Gastroesophageal sphincter (tissue), 3 donors: ENCODE measurements at regions not wholly inside any gene's neighbourhood (a gene's known extent, or its start where the extent isn't known, plus 50 kb on each side); places are given as distances from the start of the nearest gene placed in this dataset.
"Not testable (repeated sequence)": the region's sequence is repeated elsewhere in the genome, so short reads cannot be mapped to it uniquely, and the experiment has no call there.

Experiments
- EP300 ChIP-seq: sonication (generic); formaldehyde crosslinking; IDR thresholded peaks from one replicate; pipeline ENCODE4 v1.6.1; 2017; ENCODE audit warnings: antibody characterized with exemption, mild to moderate bottlenecking
- POLR2A ChIP-seq, 2 donors: fragments of 450-650 bp; IDR thresholded peaks; one replicate each; pipeline ENCODE4 v1.6.1; 2017; ENCODE audit warnings: antibody characterized with exemption in 2 of 2, mild to moderate bottlenecking in 2 of 2, moderate library complexity in 1 of 2
- TF ChIP-seq, protein P1 (sequence below), 4 experiments: fragments of 200-600 bp in 2 of 4; fragments of 450-650 bp in 2 of 4; sonication (generic) in 1 of 4; IDR thresholded peaks; one replicate each; pipeline ENCODE4 v1.5.1; 2017 to 2019; ENCODE audit warnings: antibody characterized with exemption in 4 of 4, mild to moderate bottlenecking in 2 of 4, moderate library complexity in 2 of 4

DNA sequence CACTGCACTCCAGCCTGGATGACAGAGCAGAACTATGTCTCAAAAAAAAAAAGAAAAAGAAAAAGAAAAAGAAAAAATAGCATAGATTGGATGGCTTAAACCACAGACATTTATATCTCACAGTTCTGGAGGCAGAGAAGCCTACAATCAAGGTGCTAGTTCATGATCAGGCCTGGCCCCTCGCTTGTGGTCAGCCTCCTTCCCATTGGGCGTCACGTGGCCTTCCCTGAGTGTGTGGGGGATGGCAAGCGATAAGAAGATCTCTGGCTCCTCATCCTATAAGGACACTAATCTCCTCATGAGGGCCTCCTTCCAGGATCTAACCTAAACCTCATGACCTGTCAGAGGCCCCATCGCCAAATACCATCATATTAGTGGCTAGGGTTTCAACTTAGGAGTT is 320.2 kb upstream of the SPATA31A3 start:
- not testable (repeated sequence) for TF ChIP-seq POLR2A (IDR thresholded peaks at IDR 0.05); EP300
- TF ChIP-seq, protein P1, sequence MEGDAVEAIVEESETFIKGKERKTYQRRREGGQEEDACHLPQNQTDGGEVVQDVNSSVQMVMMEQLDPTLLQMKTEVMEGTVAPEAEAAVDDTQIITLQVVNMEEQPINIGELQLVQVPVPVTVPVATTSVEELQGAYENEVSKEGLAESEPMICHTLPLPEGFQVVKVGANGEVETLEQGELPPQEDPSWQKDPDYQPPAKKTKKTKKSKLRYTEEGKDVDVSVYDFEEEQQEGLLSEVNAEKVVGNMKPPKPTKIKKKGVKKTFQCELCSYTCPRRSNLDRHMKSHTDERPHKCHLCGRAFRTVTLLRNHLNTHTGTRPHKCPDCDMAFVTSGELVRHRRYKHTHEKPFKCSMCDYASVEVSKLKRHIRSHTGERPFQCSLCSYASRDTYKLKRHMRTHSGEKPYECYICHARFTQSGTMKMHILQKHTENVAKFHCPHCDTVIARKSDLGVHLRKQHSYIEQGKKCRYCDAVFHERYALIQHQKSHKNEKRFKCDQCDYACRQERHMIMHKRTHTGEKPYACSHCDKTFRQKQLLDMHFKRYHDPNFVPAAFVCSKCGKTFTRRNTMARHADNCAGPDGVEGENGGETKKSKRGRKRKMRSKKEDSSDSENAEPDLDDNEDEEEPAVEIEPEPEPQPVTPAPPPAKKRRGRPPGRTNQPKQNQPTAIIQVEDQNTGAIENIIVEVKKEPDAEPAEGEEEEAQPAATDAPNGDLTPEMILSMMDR (IDR thresholded peaks at IDR 0.05): not testable (repeated sequence)
